ENCODE measurements at regions not wholly inside any gene's neighbourhood (a gene's known extent, or its start where the extent isn't known, plus 50 kb on each side); places are given as distances from the start of the nearest gene placed in this dataset.

GRCh38 chr14:70269582-70269981, 80.8 kb upstream of the SLC8A3 start:
- Histone ChIP-seq H3K9me3 (no peaks in the 10 kb centered on the region), H3K4me3 (no peak overlapping the region), H3K4me1 (ENCODE audit: insufficient read depth) (no peaks in the 10 kb centered on the region), H3K36me3 (no peaks in the 10 kb centered on the region), H3K27ac (no peak overlapping the region), H3K27me3 (no peaks in the 10 kb centered on the region)
- no peak for TF ChIP-seq POLR2A (IDR thresholded peaks at IDR 0.05)
- no peak for TF ChIP-seq CTCF (IDR thresholded peaks at IDR 0.05)
- TF ChIP-seq EP300 (IDR thresholded peaks at IDR 0.05) = no peak
- 71 to 82% (median 73%) methylated on average over 1 of the region's 1 CpG for WGBS, 3 donors
- no peak for DNase-seq
- intact Hi-C loops (cut with DNase I) = no loop called here

GRCh38 chr14:70268760-70269159, 80.0 kb upstream of the SLC8A3 start:
- H3K36me3 ChIP-seq = no peaks in the 10 kb centered on the region
- H3K9me3 ChIP-seq = no peaks in the 10 kb centered on the region
- no peaks in the 10 kb centered on the region for H3K27me3 ChIP-seq
- no peak overlapping the region for H3K27ac ChIP-seq
- DNase-seq = no peak
- 70 to 78% (median 73%) methylated on average over 2 of the region's 2 CpGs for WGBS, 3 donors
- TF ChIP-seq POLR2A (IDR thresholded peaks at IDR 0.05) = no peak
- no peak for TF ChIP-seq EP300 (IDR thresholded peaks at IDR 0.05)
- TF ChIP-seq CTCF (IDR thresholded peaks at IDR 0.05) = no peak
- intact Hi-C loops (cut with DNase I) = no loop called here
- H3K4me3 ChIP-seq = no peak overlapping the region
- no peaks in the 10 kb centered on the region for H3K4me1 ChIP-seq (ENCODE audit: insufficient read depth)

GRCh38 chr14:70266157-70266556, 77.4 kb upstream of the SLC8A3 start:
- TF ChIP-seq CTCF (IDR thresholded peaks at IDR 0.05) (no peak), POLR2A (IDR thresholded peaks at IDR 0.05) (no peak), EP300 (IDR thresholded peaks at IDR 0.05) (no peak)
- WGBS, 3 donors = 84 to 91% (median 85%) methylated on average over 2 of the region's 2 CpGs

GRCh38 chr14:70265422-70265821, 76.7 kb upstream of the SLC8A3 start:
- Histone ChIP-seq H3K4me1 (ENCODE audit: insufficient read depth) (no peaks in the 10 kb centered on the region), H3K27ac (no peak overlapping the region), H3K4me3 (no peak overlapping the region), H3K36me3 (no peaks in the 10 kb centered on the region), H3K9me3 (no peaks in the 10 kb centered on the region), H3K27me3 (no peaks in the 10 kb centered on the region)
- no peak for TF ChIP-seq POLR2A (IDR thresholded peaks at IDR 0.05)
- no peak for TF ChIP-seq EP300 (IDR thresholded peaks at IDR 0.05)
- TF ChIP-seq CTCF (IDR thresholded peaks at IDR 0.05) = no peak
- intact Hi-C loops (cut with DNase I) = no loop called here
- 77 to 84% (median 82%) methylated on average over 2 of the region's 2 CpGs for WGBS, 3 donors
- DNase-seq = no peak

More at GRCh38 chr14:70266157-70266556, 77.4 kb upstream of the SLC8A3 start:
- DNase-seq = no peak
- H3K4me1 ChIP-seq (ENCODE audit: insufficient read depth) = no peaks in the 10 kb centered on the region
- H3K4me3 ChIP-seq = no peak overlapping the region
- no peak overlapping the region for H3K27ac ChIP-seq
- H3K9me3 ChIP-seq = no peaks in the 10 kb centered on the region
- H3K27me3 ChIP-seq = no peaks in the 10 kb centered on the region
- intact Hi-C loops (cut with DNase I) = no loop called here
- no peaks in the 10 kb centered on the region for H3K36me3 ChIP-seq

- DNase-seq = no peak
- H3K4me3 ChIP-seq = no peak overlapping the region
- intact Hi-C loops (cut with DNase I) = no loop called here
- H3K9me3 ChIP-seq = no peaks in the 10 kb centered on the region
- WGBS, 3 donors = 60 to 78% (median 74%) methylated on average over 1 of the region's 1 CpG
- no peak overlapping the region for H3K27ac ChIP-seq
- H3K4me1 ChIP-seq (ENCODE audit: insufficient read depth) = no peaks in the 10 kb centered on the region
- TF ChIP-seq EP300 (IDR thresholded peaks at IDR 0.05) = no peak
- no peak for TF ChIP-seq CTCF (IDR thresholded peaks at IDR 0.05)
- no peak for TF ChIP-seq POLR2A (IDR thresholded peaks at IDR 0.05)
- no peaks in the 10 kb centered on the region for H3K27me3 ChIP-seq
- no peaks in the 10 kb centered on the region for H3K36me3 ChIP-seq
These were observed 70.7 kb upstream of the SLC8A3 start for GRCh38 chr14:70259420-70259819.

Measured in ovary (tissue), 7 donors.